Suprapubic skin (tissue), 4 donors: ENCODE measurements at regions not wholly inside any gene's neighbourhood (a gene's known extent, or its start where the extent isn't known, plus 50 kb on each side); places are given as distances from the start of the nearest gene placed in this dataset.

Source experiments
- EP300 ChIP-seq: sonication (generic); formaldehyde crosslinking; IDR thresholded peaks from one replicate; pipeline ENCODE4 v1.6.1; 2017; ENCODE audit warnings: antibody characterized with exemption
- POLR2A ChIP-seq, 2 donors: fragments of 450-650 bp; IDR thresholded peaks; one replicate each; pipeline ENCODE4 v1.6.1; 2017; ENCODE audit warnings: antibody characterized with exemption in 2 of 2, mild to moderate bottlenecking in 2 of 2, moderate library complexity in 2 of 2
- POLR2AphosphoS5 ChIP-seq, 3 donors: sonication (generic); formaldehyde crosslinking; IDR thresholded peaks; one replicate each; pipeline ENCODE4 v1.6.1; 2017; ENCODE audit warnings: antibody characterized with exemption in 3 of 3
- TF ChIP-seq, protein P1 (sequence below), 2 donors: fragments of 200-600 bp in 1 of 2; fragments of 450-650 bp in 1 of 2; sonication (generic) in 1 of 2; IDR thresholded peaks; one replicate each; pipeline ENCODE4 v1.5.1; 2016 to 2019; ENCODE audit warnings: antibody characterized with exemption in 2 of 2, mild to moderate bottlenecking in 1 of 2, moderate library complexity in 1 of 2

DNA sequence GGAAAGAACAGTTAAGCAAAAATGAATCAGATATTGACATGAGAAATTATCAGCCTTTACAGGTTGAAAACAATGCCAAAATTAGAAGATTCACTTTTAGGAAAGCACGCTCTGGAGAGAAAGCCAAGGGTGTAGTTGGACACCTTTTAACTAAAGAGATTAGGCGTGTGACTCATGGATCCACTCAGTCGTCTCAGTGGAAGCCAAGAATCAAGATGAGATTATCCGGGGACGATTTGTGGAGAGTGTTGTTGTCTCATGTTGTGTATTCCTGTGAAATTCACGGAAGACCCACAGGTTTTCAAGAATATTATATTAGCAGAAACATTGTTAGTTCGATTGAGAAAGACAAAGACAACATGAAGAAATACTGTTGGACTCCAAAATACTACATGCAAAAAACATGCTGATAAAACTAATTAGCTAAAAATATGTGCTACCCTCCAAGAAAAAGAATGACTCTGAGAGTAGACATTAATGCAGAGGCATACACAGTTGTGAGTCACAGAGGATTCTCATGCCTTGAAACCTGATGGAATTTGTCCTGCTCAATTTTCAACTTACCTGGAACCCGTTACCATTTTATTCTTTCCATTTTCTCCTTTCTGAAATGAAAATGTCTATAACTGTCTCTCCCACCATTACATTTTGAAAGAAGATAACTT is 192.1 kb upstream of the RND3 start:
- TF ChIP-seq POLR2A (IDR thresholded peaks at IDR 0.05) (no peak), POLR2AphosphoS5 (IDR thresholded peaks at IDR 0.05) (no peak), EP300 (no peak)
- TF ChIP-seq, protein P1, sequence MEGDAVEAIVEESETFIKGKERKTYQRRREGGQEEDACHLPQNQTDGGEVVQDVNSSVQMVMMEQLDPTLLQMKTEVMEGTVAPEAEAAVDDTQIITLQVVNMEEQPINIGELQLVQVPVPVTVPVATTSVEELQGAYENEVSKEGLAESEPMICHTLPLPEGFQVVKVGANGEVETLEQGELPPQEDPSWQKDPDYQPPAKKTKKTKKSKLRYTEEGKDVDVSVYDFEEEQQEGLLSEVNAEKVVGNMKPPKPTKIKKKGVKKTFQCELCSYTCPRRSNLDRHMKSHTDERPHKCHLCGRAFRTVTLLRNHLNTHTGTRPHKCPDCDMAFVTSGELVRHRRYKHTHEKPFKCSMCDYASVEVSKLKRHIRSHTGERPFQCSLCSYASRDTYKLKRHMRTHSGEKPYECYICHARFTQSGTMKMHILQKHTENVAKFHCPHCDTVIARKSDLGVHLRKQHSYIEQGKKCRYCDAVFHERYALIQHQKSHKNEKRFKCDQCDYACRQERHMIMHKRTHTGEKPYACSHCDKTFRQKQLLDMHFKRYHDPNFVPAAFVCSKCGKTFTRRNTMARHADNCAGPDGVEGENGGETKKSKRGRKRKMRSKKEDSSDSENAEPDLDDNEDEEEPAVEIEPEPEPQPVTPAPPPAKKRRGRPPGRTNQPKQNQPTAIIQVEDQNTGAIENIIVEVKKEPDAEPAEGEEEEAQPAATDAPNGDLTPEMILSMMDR (IDR thresholded peaks at IDR 0.05) = no peak
